ENCODE measurements at regions not wholly inside any gene's neighbourhood (a gene's known extent, or its start where the extent isn't known, plus 50 kb on each side); places are given as distances from the start of the nearest gene placed in this dataset.

- in situ Hi-C loops (cut with HindIII; ENCODE audit: low sequenced_read_pairs): no loop called here
- no peak for DNase-seq (ENCODE audit: low read depth, low spot score)
- TF ChIP-seq CTCF (IDR thresholded peaks at IDR 0.05; ENCODE audit: low read depth, low read length): no peak
- H3K4me3 ChIP-seq (ENCODE audit: low read depth, low read length): no peak overlapping the region
Measured at GRCh38 chrX:43456063-43456462, 200.0 kb upstream of the MAOA start.

- no peak for TF ChIP-seq CTCF (IDR thresholded peaks at IDR 0.05; ENCODE audit: low read depth, low read length)
- no peak overlapping the region for H3K4me3 ChIP-seq (ENCODE audit: low read depth, low read length)
- DNase-seq (ENCODE audit: low read depth, low spot score): no peak
- in situ Hi-C loops (cut with HindIII; ENCODE audit: low sequenced_read_pairs): no loop called here
Measured at GRCh38 chrX:43456906-43457305, 199.2 kb upstream of the MAOA start.

- H3K4me3 ChIP-seq (ENCODE audit: low read depth, low read length): no peak overlapping the region
- no peak for DNase-seq (ENCODE audit: low read depth, low spot score)
- no peak for TF ChIP-seq CTCF (IDR thresholded peaks at IDR 0.05; ENCODE audit: low read depth, low read length)
- in situ Hi-C loops (cut with HindIII; ENCODE audit: low sequenced_read_pairs): no loop called here
Measured at GRCh38 chrX:43467608-43468234, 188.4 kb upstream of the MAOA start.

- no peak for DNase-seq (ENCODE audit: low read depth, low spot score)
- in situ Hi-C loops (cut with HindIII; ENCODE audit: low sequenced_read_pairs): no loop called here
Measured at GRCh38 chrX:43469391-43470054, 186.6 kb upstream of the MAOA start.

GRCh38 chrX:43474321-43474720 lies 181.8 kb upstream of the MAOA start:
- in situ Hi-C loops (cut with HindIII; ENCODE audit: low sequenced_read_pairs): no loop called here
- H3K4me3 ChIP-seq (ENCODE audit: low read depth, low read length): no peak overlapping the region
- no peak for DNase-seq (ENCODE audit: low read depth, low spot score)
- TF ChIP-seq CTCF (IDR thresholded peaks at IDR 0.05; ENCODE audit: low read depth, low read length): no peak

More at GRCh38 chrX:43469391-43470054, 186.6 kb upstream of the MAOA start:
- TF ChIP-seq CTCF (IDR thresholded peaks at IDR 0.05; ENCODE audit: low read depth, low read length): no peak
- H3K4me3 ChIP-seq (ENCODE audit: low read depth, low read length): no peak overlapping the region

GRCh38 chrX:43479070-43479469 lies 177.0 kb upstream of the MAOA start:
- no peak for DNase-seq (ENCODE audit: low read depth, low spot score)
- H3K4me3 ChIP-seq (ENCODE audit: low read depth, low read length): no peak overlapping the region
- in situ Hi-C loops (cut with HindIII; ENCODE audit: low sequenced_read_pairs): no loop called here
- TF ChIP-seq CTCF (IDR thresholded peaks at IDR 0.05; ENCODE audit: low read depth, low read length): no peak
